ENCODE measurements at regions not wholly inside any gene's neighbourhood (a gene's known extent, or its start where the extent isn't known, plus 50 kb on each side); places are given as distances from the start of the nearest gene placed in this dataset.

- TF ChIP-seq POLR2AphosphoS5 (IDR thresholded peaks at IDR 0.05; ENCODE audit: borderline replicate concordance, low read depth, low read length) = no peak
- no peak for TF ChIP-seq EZH2 (IDR thresholded peaks at IDR 0.05)
Observed at GRCh38 chr5:135273212-135273611, 125.8 kb downstream of the MACROH2A1 start.

Measured in SK-N-MC (cell line).